Prostate gland (tissue), 2 donors: ENCODE measurements at regions not wholly inside any gene's neighbourhood (a gene's known extent, or its start where the extent isn't known, plus 50 kb on each side); places are given as distances from the start of the nearest gene placed in this dataset.

Experiments used
- DNase-seq: peaks from one replicate; pipeline ENCODE4 v3.0.0-alpha.2; 2019; ENCODE audit warnings: low spot score
- H3K27ac ChIP-seq, 2 donors: fragments of 200-600 bp; sonication (generic); 2 replicates each; pipeline ENCODE4 v1.5.1; 2017 to 2019
- H3K27me3 ChIP-seq: fragments of 200-600 bp; sonication (generic); replicated peaks from 2 replicates; pipeline ENCODE4 v1.5.1; 2019; ENCODE audit not compliant: insufficient read depth
- H3K36me3 ChIP-seq, 2 donors: fragments of 200-600 bp; sonication (generic); 1 replicate in 1 of 2; 2 replicates in 1 of 2; pipeline versions ENCODE4 v1.5.1 to v1.8.1; 2017 to 2019
- H3K4me1 ChIP-seq: fragments of 200-600 bp; sonication (generic); replicated peaks from 2 replicates; pipeline ENCODE4 v1.5.1; 2019
- H3K4me3 ChIP-seq, 2 donors: fragments of 200-600 bp; sonication (generic); 2 replicates each; pipeline ENCODE4 v1.5.1; 2017 to 2019
- H3K9me3 ChIP-seq: fragments of 200-600 bp; sonication (generic); 2 replicates; pipeline ENCODE4 v1.5.1; 2017
- POLR2A ChIP-seq: fragments of 450-650 bp; IDR thresholded peaks from one replicate; pipeline ENCODE4 v1.6.1; 2016; ENCODE audit warnings: antibody characterized with exemption, mild to moderate bottlenecking
- POLR2AphosphoS5 ChIP-seq: sonication (generic); formaldehyde crosslinking; IDR thresholded peaks from one replicate; pipeline ENCODE4 v1.6.1; 2017; ENCODE audit warnings: antibody characterized with exemption
- WGBS: methylation state at CpG from one replicate; pipeline ENCODE4 v1.1.5; 2018; 5-methylcytosine and 5-hydroxymethylcytosine counted together
- intact Hi-C: fragments of 100-400 bp; cut with DNase I; formaldehyde crosslinking; loops from one replicate; pipeline ENCODE4 v1.14.2; 2022
- TF ChIP-seq, protein P1 (sequence below), 4 experiments: fragments of 200-600 bp in 2 of 4; fragments of 450-650 bp in 2 of 4; sonication (generic) in 2 of 4; IDR thresholded peaks; 1 replicate in 3 of 4; 2 replicates in 1 of 4; pipeline ENCODE4 v1.5.1; 2016 to 2019; ENCODE audit warnings: antibody characterized with exemption in 4 of 4, mild to moderate bottlenecking in 2 of 4, moderate library complexity in 2 of 4

DNA sequence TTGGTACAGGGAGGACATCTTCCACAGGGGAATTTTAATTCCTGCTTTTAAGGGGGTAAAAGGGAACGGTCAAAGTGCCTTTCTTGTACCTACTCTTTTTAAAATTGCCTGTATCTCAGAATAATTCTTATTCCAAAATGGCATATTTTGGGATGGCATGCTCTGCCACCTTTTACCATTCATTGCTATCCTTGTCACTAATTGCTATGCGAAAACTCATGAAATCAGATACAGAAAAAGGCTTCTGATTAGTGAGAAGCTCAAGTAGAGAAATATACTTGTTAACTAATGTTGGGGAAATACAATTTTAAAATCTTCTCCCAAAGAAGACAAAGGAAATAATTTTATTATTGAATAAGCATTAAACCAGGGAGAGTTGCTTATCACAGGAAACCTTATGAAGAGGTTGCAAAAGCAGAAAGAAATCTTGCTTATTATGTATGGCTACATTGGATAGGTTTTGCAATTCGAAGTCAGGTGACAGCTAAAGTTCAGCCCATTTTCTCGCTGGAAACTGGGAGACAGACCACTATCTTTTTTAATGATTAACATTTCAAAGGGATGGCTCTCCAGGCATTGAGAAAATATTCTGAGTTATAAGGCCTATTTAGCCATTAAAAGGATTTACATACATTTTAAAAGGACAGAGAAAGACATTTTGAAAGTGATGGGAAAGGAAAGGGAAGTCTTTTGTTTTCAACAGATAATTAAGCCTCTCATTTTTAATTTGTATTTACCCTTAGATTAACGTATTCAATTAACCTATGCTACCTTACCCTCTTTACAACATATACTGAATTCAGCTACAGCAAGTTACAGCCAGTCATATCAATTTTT is 110.3 kb upstream of the PRSS16 start:
- intact Hi-C loops: loop anchor here (10.0 kb wide), 3 partner anchors 852 to 982 kb away; a partner anchor contains a TSS
- H3K4me3 ChIP-seq: no peak overlapping the region
- no peaks in the 10 kb centered on the region for H3K9me3 ChIP-seq
- H3K4me1 ChIP-seq: no peaks in the 10 kb centered on the region
- TF ChIP-seq POLR2AphosphoS5 (no peak), POLR2A (no peak)
- TF ChIP-seq, protein P1, sequence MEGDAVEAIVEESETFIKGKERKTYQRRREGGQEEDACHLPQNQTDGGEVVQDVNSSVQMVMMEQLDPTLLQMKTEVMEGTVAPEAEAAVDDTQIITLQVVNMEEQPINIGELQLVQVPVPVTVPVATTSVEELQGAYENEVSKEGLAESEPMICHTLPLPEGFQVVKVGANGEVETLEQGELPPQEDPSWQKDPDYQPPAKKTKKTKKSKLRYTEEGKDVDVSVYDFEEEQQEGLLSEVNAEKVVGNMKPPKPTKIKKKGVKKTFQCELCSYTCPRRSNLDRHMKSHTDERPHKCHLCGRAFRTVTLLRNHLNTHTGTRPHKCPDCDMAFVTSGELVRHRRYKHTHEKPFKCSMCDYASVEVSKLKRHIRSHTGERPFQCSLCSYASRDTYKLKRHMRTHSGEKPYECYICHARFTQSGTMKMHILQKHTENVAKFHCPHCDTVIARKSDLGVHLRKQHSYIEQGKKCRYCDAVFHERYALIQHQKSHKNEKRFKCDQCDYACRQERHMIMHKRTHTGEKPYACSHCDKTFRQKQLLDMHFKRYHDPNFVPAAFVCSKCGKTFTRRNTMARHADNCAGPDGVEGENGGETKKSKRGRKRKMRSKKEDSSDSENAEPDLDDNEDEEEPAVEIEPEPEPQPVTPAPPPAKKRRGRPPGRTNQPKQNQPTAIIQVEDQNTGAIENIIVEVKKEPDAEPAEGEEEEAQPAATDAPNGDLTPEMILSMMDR (IDR thresholded peaks at IDR 0.05): no peak
- H3K27ac ChIP-seq: no peak overlapping the region
- no peak for DNase-seq
- WGBS: 84% methylated on average over 5 of the region's 5 CpGs
- H3K27me3 ChIP-seq: no peaks in the 10 kb centered on the region
- no peaks in the 10 kb centered on the region for H3K36me3 ChIP-seq

DNA sequence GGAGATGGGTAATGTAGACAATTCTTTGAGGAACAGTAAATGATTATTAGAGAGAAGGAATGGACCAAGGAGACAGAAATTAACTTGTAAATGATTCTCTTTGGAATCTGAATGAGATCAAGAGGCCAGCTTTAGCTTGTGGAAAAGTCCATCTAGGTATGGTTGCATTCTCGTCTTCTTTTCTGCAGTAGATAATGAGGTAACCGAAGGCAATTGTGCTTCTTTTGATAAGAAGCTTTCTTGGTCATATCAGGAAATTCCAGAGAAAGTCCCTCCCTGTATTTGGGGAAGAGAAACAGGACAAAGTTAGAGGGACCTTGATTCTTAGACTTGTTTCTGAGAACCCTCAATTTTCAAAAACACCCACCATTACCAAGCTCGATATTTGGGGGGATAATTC is 109.1 kb upstream of the PRSS16 start:
- Histone ChIP-seq H3K27ac (no peak overlapping the region), H3K9me3 (no peaks in the 10 kb centered on the region), H3K4me3 (no peak overlapping the region), H3K4me1 (no peaks in the 10 kb centered on the region), H3K27me3 (no peaks in the 10 kb centered on the region), H3K36me3 (no peaks in the 10 kb centered on the region)
- intact Hi-C loops: loop anchor here (10.0 kb wide), 3 partner anchors 854 to 984 kb away; a partner anchor contains a TSS
- 87% methylated on average over 3 of the region's 3 CpGs for WGBS
- DNase-seq: no peak
- TF ChIP-seq POLR2A (no peak), POLR2AphosphoS5 (no peak)
- TF ChIP-seq, protein P1 (IDR thresholded peaks at IDR 0.05): no peak

GRCh38 chr6:27138837-27139755 is 108.4 kb upstream of the PRSS16 start:
- no peaks in the 10 kb centered on the region for H3K36me3 ChIP-seq
- peak overlapping the region; percentile 49 to 65 for H3K27ac ChIP-seq
- DNase-seq: no peak
- H3K4me1 ChIP-seq: no peaks in the 10 kb centered on the region
- intact Hi-C loops: loop anchor here (10.0 kb wide), 3 partner anchors 854 to 984 kb away; a partner anchor contains a TSS
- peak; percentile 56 for TF ChIP-seq POLR2AphosphoS5
- TF ChIP-seq, protein P1 (IDR thresholded peaks at IDR 0.05): no peak
- peak overlapping the region; percentile 22 to 27 for H3K4me3 ChIP-seq
- no peaks in the 10 kb centered on the region for H3K27me3 ChIP-seq
- 22% methylated on average over 36 of the region's 36 CpGs for WGBS
- H3K9me3 ChIP-seq: no peaks in the 10 kb centered on the region

- H3K27ac ChIP-seq: peak overlapping the region; percentile 49 to 65
- TF ChIP-seq POLR2AphosphoS5 (no peak), POLR2A (no peak)
- TF ChIP-seq, protein P1 (IDR thresholded peaks at IDR 0.05): no peak
- DNase-seq: no peak
- no peaks in the 10 kb centered on the region for H3K36me3 ChIP-seq
- H3K4me3 ChIP-seq: peak overlapping the region; percentile 22 to 27
- no peaks in the 10 kb centered on the region for H3K9me3 ChIP-seq
- H3K27me3 ChIP-seq: no peaks in the 10 kb centered on the region
- intact Hi-C loops: loop anchor here (10.0 kb wide), 4 partner anchors 855 to 1085 kb away; a partner anchor contains a TSS
- H3K4me1 ChIP-seq: no peaks in the 10 kb centered on the region
- WGBS: 47% methylated on average over 18 of the region's 18 CpGs
These were observed 107.5 kb upstream of the PRSS16 start for GRCh38 chr6:27139756-27140579.
